DND-41 (cell line): ENCODE measurements at regions not wholly inside any gene's neighbourhood (a gene's known extent, or its start where the extent isn't known, plus 50 kb on each side); places are given as distances from the start of the nearest gene placed in this dataset.

Experiments used
- ATAC-seq: fragments of 200-7000 bp; cut with Tn5 transposase; 3 replicates; pipeline ENCODE4 v1.9.1; 2021; ENCODE audit warnings: low read depth; ENCODE audit not compliant: insufficient read depth
- DNase-seq: peaks from one replicate; pipeline ENCODE4 v3.0.0-alpha.2; 2020
- H2AFZ ChIP-seq: 2 replicates; pipeline ENCODE4 v1.6.0; 2012; ENCODE audit warnings: low read depth, low read length
- H3K27ac ChIP-seq: 2 replicates; pipeline ENCODE4 v1.5.1; 2012; ENCODE audit warnings: low read length, inconsistent platforms
- H3K27me3 ChIP-seq: fragments of 200-600 bp; sonication (generic); 2 replicates; pipeline ENCODE4 v1.6.0; 2012; ENCODE audit warnings: low read length, mild to moderate bottlenecking, inconsistent platforms; ENCODE audit not compliant: insufficient read depth, poor library complexity
- H3K36me3 ChIP-seq: 2 replicates; pipeline ENCODE4 v1.5.1; 2012; ENCODE audit warnings: low read length, inconsistent platforms; ENCODE audit not compliant: insufficient read depth
- H3K4me1 ChIP-seq: 2 replicates; pipeline ENCODE4 v1.5.1; 2012; ENCODE audit warnings: mild to moderate bottlenecking, low read length; ENCODE audit not compliant: insufficient read depth
- H3K4me2 ChIP-seq: 2 replicates; pipeline ENCODE4 v1.6.0; 2012; ENCODE audit warnings: mild to moderate bottlenecking, moderate library complexity, low read length, inconsistent platforms; ENCODE audit not compliant: insufficient read depth
- H3K4me3 ChIP-seq, 2 experiments: fragments of 200-600 bp in 1 of 2; shearing (Covaris generic) in 1 of 2; 2 replicates each; pipeline ENCODE4 v1.5.1; 2012 to 2016; ENCODE audit warnings: inconsistent platforms in 2 of 2, low read length in 2 of 2, mild to moderate bottlenecking in 2 of 2, low read depth in 1 of 2, moderate library complexity in 1 of 2
- H3K79me2 ChIP-seq: 2 replicates; pipeline ENCODE4 v1.6.0; 2012; ENCODE audit warnings: low read length, inconsistent platforms; ENCODE audit not compliant: insufficient read depth
- H3K9ac ChIP-seq: 2 replicates; pipeline ENCODE4 v1.6.0; 2012; ENCODE audit warnings: low read depth, mild to moderate bottlenecking, inconsistent platforms, low read length, moderate library complexity
- H3K9me3 ChIP-seq: 2 replicates; pipeline ENCODE4 v1.5.1; 2012; ENCODE audit warnings: low read length, moderate library complexity, mild to moderate bottlenecking, inconsistent platforms; ENCODE audit not compliant: insufficient read depth, severe bottlenecking
- H4K20me1 ChIP-seq: 2 replicates; pipeline ENCODE4 v1.6.0; 2012; ENCODE audit warnings: low read length; ENCODE audit not compliant: insufficient read depth
- CTCF ChIP-seq: IDR thresholded peaks from 2 replicates; pipeline ENCODE4 v1.5.1; 2012; ENCODE audit warnings: borderline replicate concordance, low read length, moderate library complexity, mild to moderate bottlenecking; ENCODE audit not compliant: poor library complexity, severe bottlenecking; ENCODE audit errors: extremely low read depth
- EZH2 ChIP-seq: IDR thresholded peaks from 3 replicates; pipeline ENCODE4 v1.6.1; 2012; ENCODE audit warnings: borderline replicate concordance, low read depth, mild to moderate bottlenecking, moderate library complexity, low read length, inconsistent platforms; ENCODE audit not compliant: severe bottlenecking

GRCh38 chr16:80046261-80046660, 445.7 kb upstream of the MAF start:
- ATAC-seq (no peak), DNase-seq (no peak)
- H3K9ac ChIP-seq = no peak overlapping the region
- H3K79me2 ChIP-seq = no peaks in the 10 kb centered on the region
- H3K27me3 ChIP-seq = no peaks in the 10 kb centered on the region
- H3K36me3 ChIP-seq = no peaks in the 10 kb centered on the region
- H2AFZ ChIP-seq = no peak overlapping the region
- no peak for TF ChIP-seq CTCF
- no peak for TF ChIP-seq EZH2
- no peaks in the 10 kb centered on the region for H3K9me3 ChIP-seq
- H3K4me3 ChIP-seq = no peak overlapping the region
- no peak overlapping the region for H3K27ac ChIP-seq
- no peaks in the 10 kb centered on the region for H4K20me1 ChIP-seq
- no peaks in the 10 kb centered on the region for H3K4me1 ChIP-seq
- H3K4me2 ChIP-seq = no peak overlapping the region

GRCh38 chr16:80045861-80046260, 445.3 kb upstream of the MAF start:
- Histone ChIP-seq H3K9ac (no peak overlapping the region), H3K4me2 (no peak overlapping the region), H3K27ac (no peak overlapping the region), H3K4me3 (no peak overlapping the region), H3K27me3 (no peaks in the 10 kb centered on the region), H3K36me3 (no peaks in the 10 kb centered on the region), H2AFZ (no peak overlapping the region), H3K79me2 (no peaks in the 10 kb centered on the region), H3K9me3 (no peaks in the 10 kb centered on the region), H3K4me1 (no peaks in the 10 kb centered on the region), H4K20me1 (no peaks in the 10 kb centered on the region)
- no peak for DNase-seq
- ATAC-seq = no peak
- TF ChIP-seq CTCF = no peak
- TF ChIP-seq EZH2 = no peak

- Histone ChIP-seq H3K36me3 (no peaks in the 10 kb centered on the region), H3K27ac (no peak overlapping the region), H3K4me1 (no peaks in the 10 kb centered on the region), H3K9ac (no peak overlapping the region), H4K20me1 (no peaks in the 10 kb centered on the region), H2AFZ (no peak overlapping the region), H3K79me2 (no peaks in the 10 kb centered on the region), H3K4me2 (no peak overlapping the region), H3K27me3 (no peaks in the 10 kb centered on the region), H3K4me3 (no peak overlapping the region), H3K9me3 (no peaks in the 10 kb centered on the region)
- DNase-seq (no peak), ATAC-seq (no peak)
- TF ChIP-seq EZH2 (no peak), CTCF (no peak)
Measured at GRCh38 chr16:80041410-80041809, 440.9 kb upstream of the MAF start.

- H3K27ac ChIP-seq = no peak overlapping the region
- no peak overlapping the region for H3K4me2 ChIP-seq
Measured at GRCh38 chr16:80040814-80041213, 440.3 kb upstream of the MAF start.

More at GRCh38 chr16:80040814-80041213, 440.3 kb upstream of the MAF start:
- Histone ChIP-seq H3K4me3 (no peak overlapping the region), H3K9ac (no peak overlapping the region), H3K4me1 (no peaks in the 10 kb centered on the region), H2AFZ (no peak overlapping the region), H3K36me3 (no peaks in the 10 kb centered on the region), H3K9me3 (no peaks in the 10 kb centered on the region), H3K27me3 (no peaks in the 10 kb centered on the region), H4K20me1 (no peaks in the 10 kb centered on the region), H3K79me2 (no peaks in the 10 kb centered on the region)
- DNase-seq (no peak), ATAC-seq (no peak)
- TF ChIP-seq CTCF (no peak), EZH2 (no peak)
